Brain microvascular endothelial cell (primary cell): ENCODE measurements at regions not wholly inside any gene's neighbourhood (a gene's known extent, or its start where the extent isn't known, plus 50 kb on each side); places are given as distances from the start of the nearest gene placed in this dataset.
"Not testable (repeated sequence)": the region's sequence is repeated elsewhere in the genome, so short reads cannot be mapped to it uniquely, and the experiment has no call there.

Experiments used
- DNase-seq: peaks from one replicate; pipeline ENCODE4 v3.0.0-alpha.2; 2020
- H3K27ac ChIP-seq: fragments of 250-450 bp; sonication (Bioruptor Pico); 2 replicates; pipeline ENCODE4 v1.5.1; 2020; ENCODE audit warnings: mild to moderate bottlenecking, moderate library complexity
- H3K27me3 ChIP-seq: fragments of 250-450 bp; sonication (Bioruptor Pico); replicated peaks from 2 replicates; pipeline ENCODE4 v1.5.1; 2020; ENCODE audit warnings: mild to moderate bottlenecking
- H3K36me3 ChIP-seq: fragments of 250-450 bp; sonication (Bioruptor Pico); replicated peaks from 2 replicates; pipeline ENCODE4 v1.5.1; 2020; ENCODE audit warnings: mild to moderate bottlenecking
- H3K4me3 ChIP-seq: 2 replicates; pipeline ENCODE4 v1.5.1; 2011; ENCODE audit warnings: low read depth, mild to moderate bottlenecking, control low read depth, low read length, moderate library complexity
- CTCF ChIP-seq: IDR thresholded peaks from 2 replicates; pipeline ENCODE4 v1.5.1; 2011; ENCODE audit warnings: low read depth, mild to moderate bottlenecking, moderate library complexity, low read length, control low read depth, inconsistent platforms; ENCODE audit errors: missing control alignments
- in situ Hi-C: cut with HindIII; loops from 2 replicates; pipeline ENCODE4 v1.10.0; 2017; ENCODE audit warnings: low sequenced_read_pairs, low pct_ligation_motif_present

- Histone ChIP-seq H3K36me3 (no peaks in the 10 kb centered on the region), H3K27me3 (no peaks in the 10 kb centered on the region), H3K27ac (no peak overlapping the region), H3K4me3 (no peak overlapping the region)
- in situ Hi-C loops, result no loop called here
- no peak for DNase-seq
- TF ChIP-seq CTCF, result no peak
Observed at GRCh38 chr16:10261077-10261476, 78.8 kb upstream of the GRIN2A start.

- H3K4me3 ChIP-seq, H3K27me3 ChIP-seq, H3K27ac ChIP-seq, DNase-seq, in situ Hi-C loops, H3K36me3 ChIP-seq: not testable (repeated sequence)
Observed at GRCh38 chr16:10261526-10261925, 79.3 kb upstream of the GRIN2A start.

GRCh38 chr16:10262377-10263132, 80.3 kb upstream of the GRIN2A start:
- in situ Hi-C loops, result no loop called here
- Histone ChIP-seq H3K36me3 (no peaks in the 10 kb centered on the region), H3K27ac (no peak overlapping the region), H3K4me3 (no peak overlapping the region), H3K27me3 (no peaks in the 10 kb centered on the region)
- TF ChIP-seq CTCF, result no peak
- no peak for DNase-seq

- in situ Hi-C loops, result no loop called here
- no peak for TF ChIP-seq CTCF
- no peak overlapping the region for H3K27ac ChIP-seq
Observed at GRCh38 chr16:10265770-10266615, 83.8 kb upstream of the GRIN2A start.

GRCh38 chr16:10266809-10267208, 84.6 kb upstream of the GRIN2A start:
- H3K27me3 ChIP-seq, result no peaks in the 10 kb centered on the region
- in situ Hi-C loops, result no loop called here
- no peak overlapping the region for H3K4me3 ChIP-seq
- H3K36me3 ChIP-seq, result no peaks in the 10 kb centered on the region
- DNase-seq, result no peak
- no peak for TF ChIP-seq CTCF
- H3K27ac ChIP-seq, result no peak overlapping the region

More at GRCh38 chr16:10265770-10266615, 83.8 kb upstream of the GRIN2A start:
- H3K4me3 ChIP-seq, result no peak overlapping the region
- DNase-seq, result no peak
- no peaks in the 10 kb centered on the region for H3K36me3 ChIP-seq
- no peaks in the 10 kb centered on the region for H3K27me3 ChIP-seq

GRCh38 chr16:10269632-10270031, 87.4 kb upstream of the GRIN2A start:
- Histone ChIP-seq H3K27ac (no peak overlapping the region), H3K4me3 (no peak overlapping the region), H3K27me3 (no peaks in the 10 kb centered on the region), H3K36me3 (no peaks in the 10 kb centered on the region)
- in situ Hi-C loops, result no loop called here
- DNase-seq, result no peak
- no peak for TF ChIP-seq CTCF

- in situ Hi-C loops, H3K4me3 ChIP-seq, H3K27me3 ChIP-seq, H3K27ac ChIP-seq, H3K36me3 ChIP-seq, DNase-seq: not testable (repeated sequence)
Observed at GRCh38 chr16:10272250-10272854, 90.1 kb upstream of the GRIN2A start.

GRCh38 chr16:10275214-10275996, 93.2 kb upstream of the GRIN2A start:
- in situ Hi-C loops, H3K36me3 ChIP-seq, H3K27me3 ChIP-seq, DNase-seq, H3K27ac ChIP-seq, H3K4me3 ChIP-seq: not testable (repeated sequence)
